SK-N-SH (cell line): ENCODE measurements at regions not wholly inside any gene's neighbourhood (a gene's known extent, or its start where the extent isn't known, plus 50 kb on each side); places are given as distances from the start of the nearest gene placed in this dataset.

Experiments
- CTCF ChIA-PET: fragments of 300-600, 350-600 bp; formaldehyde crosslinking; extraction: SDS; loops from one replicate; lab custom pipeline; 2021; lab: Yijun Ruan, JAX
- POLR2A ChIA-PET: fragments of 350-600 bp; sonication (Branson Sonifier 250); formaldehyde crosslinking; extraction: SDS; loops from one replicate; lab custom pipeline; 2020; ENCODE audit warnings: antibody characterized with exemption, inconsistent platforms; lab: Yijun Ruan, JAX
- DNase-seq: peaks from one replicate; pipeline ENCODE4 v3.0.0; 2012
- H2AFZ ChIP-seq: fragments of 200-600 bp; sonication (generic); 2 replicates; pipeline ENCODE4 v1.8.1; 2016; ENCODE audit warnings: antibody characterized with exemption, mild to moderate bottlenecking, low read depth
- H3F3A ChIP-seq: fragments of 200-600 bp; sonication (generic); replicated peaks from 2 replicates; pipeline ENCODE3; 2016; ENCODE audit warnings: antibody characterized with exemption, mild to moderate bottlenecking; ENCODE audit not compliant: insufficient read depth
- H3K27ac ChIP-seq, 2 experiments: fragments of 200-500 bp in 1 of 2; fragments of 200-600 bp in 1 of 2; sonication (Bioruptor generic) in 1 of 2; sonication (generic), shearing (Covaris generic) in 1 of 2; 2 replicates each; pipeline versions ENCODE4 v1.5.1 to v1.6.1; 2014 to 2016; ENCODE audit warnings: low read depth in 2 of 2, inconsistent platforms in 1 of 2, low read length in 1 of 2, mild to moderate bottlenecking in 1 of 2, mixed read lengths in 1 of 2
- H3K27me3 ChIP-seq: fragments of 200-600 bp; sonication (generic), shearing (Covaris generic); 2 replicates; pipeline ENCODE4 v1.6.1; 2016; ENCODE audit warnings: mixed run types; ENCODE audit not compliant: insufficient read depth
- H3K36me3 ChIP-seq, 2 experiments: fragments of 200-500 bp in 1 of 2; fragments of 200-600 bp in 1 of 2; sonication (Bioruptor generic) in 1 of 2; sonication (generic) in 1 of 2; replicated peaks in 1 of 2; 2 replicates each; pipeline versions ENCODE3 to v1.5.1; 2014 to 2016; ENCODE audit warnings: low read length in 1 of 2, mild to moderate bottlenecking in 1 of 2; ENCODE audit not compliant: insufficient read depth in 2 of 2, control insufficient read depth in 1 of 2
- H3K4me1 ChIP-seq, 2 experiments: fragments of 200-500 bp in 1 of 2; fragments of 200-600 bp in 1 of 2; sonication (Bioruptor generic) in 1 of 2; sonication (generic), shearing (Covaris generic) in 1 of 2; 2 replicates each; pipeline versions ENCODE4 v1.5.1 to v1.6.1; 2014 to 2016; ENCODE audit warnings: low read depth in 1 of 2, low read length in 1 of 2, mixed run types in 1 of 2; ENCODE audit not compliant: insufficient read depth in 2 of 2, control insufficient read depth in 1 of 2
- H3K4me2 ChIP-seq: fragments of 200-600 bp; sonication (generic), shearing (Covaris generic); 2 replicates; pipeline ENCODE4 v1.6.1; 2017; ENCODE audit warnings: mixed run types
- H3K4me3 ChIP-seq, 2 experiments: fragments of 200-500 bp in 1 of 2; fragments of 200-600 bp in 1 of 2; sonication (Bioruptor generic) in 1 of 2; sonication (generic), shearing (Covaris generic) in 1 of 2; 2 replicates each; pipeline versions ENCODE4 v1.5.1 to v1.8.1; 2014 to 2016; ENCODE audit warnings: low read depth in 2 of 2, inconsistent platforms in 1 of 2, low read length in 1 of 2, mild to moderate bottlenecking in 1 of 2, mixed read lengths in 1 of 2, moderate library complexity in 1 of 2
- H3K79me2 ChIP-seq: fragments of 200-600 bp; sonication (generic); 2 replicates; pipeline ENCODE4 v1.8.1; 2017; ENCODE audit warnings: mild to moderate bottlenecking; ENCODE audit not compliant: insufficient read depth
- H3K9ac ChIP-seq: fragments of 200-600 bp; sonication (generic); 2 replicates; pipeline ENCODE4 v1.6.1; 2017; ENCODE audit warnings: mixed run types
- H3K9me2 ChIP-seq: fragments of 200-600 bp; sonication (generic); 2 replicates; pipeline ENCODE4 v1.6.1; 2017; ENCODE audit warnings: mixed run types
- H3K9me3 ChIP-seq: fragments of 200-600 bp; sonication (generic); 2 replicates; pipeline ENCODE4 v1.6.1; 2017; ENCODE audit warnings: mixed run types, mild to moderate bottlenecking, moderate library complexity
- H4K20me1 ChIP-seq: fragments of 200-600 bp; sonication (generic); 2 replicates; pipeline ENCODE4 v1.6.1; 2017; ENCODE audit warnings: mild to moderate bottlenecking, mixed run types; ENCODE audit not compliant: insufficient read depth
- CTCF ChIP-seq: fragments of 200-600 bp; sonication (generic); IDR thresholded peaks from 2 replicates; pipeline ENCODE4 v1.6.1; 2017; ENCODE audit warnings: antibody characterized with exemption, mild to moderate bottlenecking, moderate library complexity
- ELF1 ChIP-seq: IDR thresholded peaks from 2 replicates; pipeline ENCODE4 v1.4.0; 2012
- EP300 ChIP-seq, 2 experiments: IDR thresholded peaks; 2 replicates each; pipeline versions ENCODE4 v1.4.0 to v1.6.1; 2012; ENCODE audit warnings: borderline replicate concordance in 1 of 2, low read depth in 1 of 2, low read length in 1 of 2
- FOXJ3 ChIP-seq: sonication (generic); formaldehyde crosslinking; IDR thresholded peaks from 2 replicates; pipeline ENCODE4 v1.5.1; 2020; ENCODE audit warnings: mild to moderate bottlenecking, missing genetic modification reagents
- FOXM1 ChIP-seq: IDR thresholded peaks from 2 replicates; pipeline ENCODE4 v1.4.0; 2012; ENCODE audit warnings: low read depth, mild to moderate bottlenecking
- GABPA ChIP-seq: IDR thresholded peaks from 2 replicates; pipeline ENCODE4 v1.4.0; 2012; ENCODE audit warnings: low read depth, mild to moderate bottlenecking
- GATA2 ChIP-seq: sonication (generic); formaldehyde crosslinking; IDR thresholded peaks from 2 replicates; pipeline ENCODE4 v1.5.0; 2020; ENCODE audit warnings: mild to moderate bottlenecking, missing genetic modification reagents
- JUND ChIP-seq: IDR thresholded peaks from 2 replicates; pipeline ENCODE4 v1.4.0; 2012
- MAX ChIP-seq: IDR thresholded peaks from 2 replicates; pipeline ENCODE4 v1.4.0; 2012; ENCODE audit warnings: low read depth
- MXI1 ChIP-seq: IDR thresholded peaks from 2 replicates; pipeline ENCODE4 v1.6.1; 2012; ENCODE audit warnings: mild to moderate bottlenecking, low read depth, low read length, improper control_type of control experiment
- NFIC ChIP-seq: IDR thresholded peaks from 2 replicates; pipeline ENCODE4 v1.4.0; 2012; ENCODE audit warnings: borderline replicate concordance
- RAD21 ChIP-seq: IDR thresholded peaks from 2 replicates; pipeline ENCODE4 v1.6.1; 2012; ENCODE audit warnings: mild to moderate bottlenecking, low read length
- REST ChIP-seq: IDR thresholded peaks from 2 replicates; pipeline ENCODE4 v1.6.1; 2012; ENCODE audit warnings: mild to moderate bottlenecking, low read depth, low read length, moderate library complexity
- RFX5 ChIP-seq: IDR thresholded peaks from 2 replicates; pipeline ENCODE4 v1.6.1; 2012; ENCODE audit warnings: mild to moderate bottlenecking, improper control_type of control experiment, low read length
- RXRA ChIP-seq: IDR thresholded peaks from 2 replicates; pipeline ENCODE4 v1.4.0; 2012; ENCODE audit warnings: low read depth, mild to moderate bottlenecking, borderline replicate concordance
- TCF12 ChIP-seq: IDR thresholded peaks from 2 replicates; pipeline ENCODE4 v1.4.0; 2012
- TEAD4 ChIP-seq: IDR thresholded peaks from 2 replicates; pipeline ENCODE4 v1.4.0; 2012; ENCODE audit warnings: mild to moderate bottlenecking, borderline replicate concordance; ENCODE audit not compliant: insufficient read depth
- USF1 ChIP-seq: IDR thresholded peaks from 2 replicates; pipeline ENCODE4 v1.4.0; 2012; ENCODE audit warnings: low read depth, borderline replicate concordance
- USF2 ChIP-seq: fragments of 150-350 bp; IDR thresholded peaks from 2 replicates; pipeline ENCODE4 v1.6.1; 2017; ENCODE audit warnings: antibody characterized with exemption, low read length, low read depth, borderline replicate concordance
- WGBS: methylation state at CpG from one replicate; pipeline ENCODE4 v1.1.6; 2017; ENCODE audit warnings: low lambda C conversion rate; 5-methylcytosine and 5-hydroxymethylcytosine counted together

GRCh38 chr5:74013222-74013621, 387.2 kb downstream of the ARHGEF28 start:
- no peak for DNase-seq
- Histone ChIP-seq H4K20me1 (no peaks in the 10 kb centered on the region), H3K4me3 (no peak overlapping the region), H3K36me3 (no peaks in the 10 kb centered on the region), H3K9ac (no peak overlapping the region), H3K9me2 (no peaks in the 10 kb centered on the region), H3K9me3 (no peaks in the 10 kb centered on the region), H2AFZ (no peak overlapping the region), H3K27me3 (no peaks in the 10 kb centered on the region), H3K4me2 (no peak overlapping the region), H3F3A (no peaks in the 10 kb centered on the region), H3K79me2 (no peaks in the 10 kb centered on the region), H3K27ac (no peak overlapping the region), H3K4me1 (no peaks in the 10 kb centered on the region)
- ChIA-PET CTCF (interaction anchor here (0.8 to 1.4 kb wide), 3 partner anchors 20 to 111 kb away, joined by 3 read pairs; no protein-coding TSS in a partner anchor), POLR2A (no interaction called here)
- 47% methylated on average over 2 of the region's 2 CpGs for WGBS
- TF ChIP-seq RAD21 (no peak), TEAD4 (no peak)

- no peak overlapping the region for H3K4me3 ChIP-seq
- H3K4me2 ChIP-seq = no peak overlapping the region
- no peaks in the 10 kb centered on the region for H3K27me3 ChIP-seq
- H3K9me3 ChIP-seq = no peaks in the 10 kb centered on the region
- no peak for DNase-seq
- ChIA-PET CTCF (interaction anchor here (0.6 to 1.0 kb wide), 2 partner anchors 10 to 166 kb away, joined by 3 read pairs; no protein-coding TSS in a partner anchor), POLR2A (no interaction called here)
- H3K36me3 ChIP-seq = no peaks in the 10 kb centered on the region
- no peak overlapping the region for H2AFZ ChIP-seq
- peaks cover 0 to 8% of the 10 kb centered on the region in 2 experiments; a peak in 2 of 4 replicates for H3K4me1 ChIP-seq
- no peaks in the 10 kb centered on the region for H3K9me2 ChIP-seq
- H3F3A ChIP-seq = no peaks in the 10 kb centered on the region
- no peak for TF ChIP-seq TEAD4
- TF ChIP-seq USF2 = no peak
- TF ChIP-seq RAD21 = no peak
- no peak for TF ChIP-seq FOXM1
- no peak for TF ChIP-seq RFX5
- TF ChIP-seq GABPA = no peak
- no peak for TF ChIP-seq REST
- no peak for TF ChIP-seq TCF12
- TF ChIP-seq NFIC = no peak
- TF ChIP-seq FOXJ3 (CRISPR knock-in tag) = no peak
- no peak for TF ChIP-seq JUND
- no peak for TF ChIP-seq MAX
- TF ChIP-seq RXRA = no peak
- TF ChIP-seq ELF1 = no peak
- TF ChIP-seq CTCF = no peak
- no peak for TF ChIP-seq USF1
- no peak for TF ChIP-seq MXI1
- no peak for TF ChIP-seq GATA2 (CRISPR knock-in tag)
- TF ChIP-seq EP300 (IDR thresholded peaks at IDR 0.05; ENCODE audit: borderline replicate concordance in 1 of 2, low read depth in 1 of 2, low read length in 1 of 2) = no peak
- 20% methylated on average over 1 of the region's 1 CpG for WGBS
- no peaks in the 10 kb centered on the region for H3K79me2 ChIP-seq
- no peak overlapping the region for H3K9ac ChIP-seq
- H3K27ac ChIP-seq = no peak overlapping the region
- H4K20me1 ChIP-seq = no peaks in the 10 kb centered on the region
Observed at GRCh38 chr5:74009502-74009901, 383.5 kb downstream of the ARHGEF28 start.
